GM23338 (cell line): ENCODE measurements at regions not wholly inside any gene's neighbourhood (a gene's known extent, or its start where the extent isn't known, plus 50 kb on each side); places are given as distances from the start of the nearest gene placed in this dataset.

ENCODE experiments used
- ATAC-seq: fragments of 200-7000 bp; cut with Tn5 transposase; 3 replicates; pipeline ENCODE4 v1.9.1; 2020
- DNase-seq: peaks from one replicate; pipeline ENCODE4 v3.0.0-alpha.2; 2015; ENCODE audit warnings: low spot score
- H2AFZ ChIP-seq: fragments of 200-600 bp; sonication (generic); 2 replicates; pipeline ENCODE4 v1.8.0; 2016; ENCODE audit warnings: antibody characterized with exemption, mild to moderate bottlenecking, moderate library complexity
- H3F3A ChIP-seq: fragments of 200-600 bp; sonication (generic); replicated peaks from 2 replicates; pipeline ENCODE4 v1.8.0; 2017; ENCODE audit warnings: antibody characterized with exemption, mixed run types, low read depth
- H3K27ac ChIP-seq: fragments of 200-600 bp; sonication (generic); 2 replicates; pipeline ENCODE4 v1.6.1; 2016; ENCODE audit warnings: low read depth
- H3K27me3 ChIP-seq: fragments of 200-600 bp; sonication (generic); 2 replicates; pipeline ENCODE4 v1.8.0; 2016; ENCODE audit warnings: mild to moderate bottlenecking, mixed run types, moderate library complexity; ENCODE audit not compliant: insufficient read depth
- H3K36me3 ChIP-seq: fragments of 200-600 bp; sonication (generic); 2 replicates; pipeline ENCODE4 v1.8.0; 2016; ENCODE audit warnings: mild to moderate bottlenecking; ENCODE audit not compliant: insufficient read depth
- H3K4me1 ChIP-seq: fragments of 200-600 bp; sonication (generic); 2 replicates; pipeline ENCODE4 v1.8.0; 2016; ENCODE audit warnings: mild to moderate bottlenecking, moderate library complexity; ENCODE audit not compliant: insufficient read depth
- H3K4me2 ChIP-seq: fragments of 200-600 bp; sonication (generic); 2 replicates; pipeline ENCODE4 v1.7.1; 2017; ENCODE audit warnings: mixed run types
- H3K4me3 ChIP-seq: fragments of 200-600 bp; sonication (generic); 2 replicates; pipeline ENCODE4 v1.6.1; 2016; ENCODE audit warnings: mixed run types
- H3K79me2 ChIP-seq: fragments of 200-600 bp; sonication (generic); replicated peaks from 2 replicates; pipeline ENCODE4 v1.8.0; 2017; ENCODE audit warnings: mild to moderate bottlenecking; ENCODE audit not compliant: insufficient read depth
- H3K9me2 ChIP-seq: fragments of 200-600 bp; sonication (generic); 2 replicates; pipeline ENCODE4 v1.8.0; 2017; ENCODE audit not compliant: insufficient read depth
- H4K20me1 ChIP-seq: fragments of 200-600 bp; sonication (generic); replicated peaks from 2 replicates; pipeline ENCODE4 v1.8.0; 2017; ENCODE audit warnings: mild to moderate bottlenecking; ENCODE audit not compliant: insufficient read depth
- H3K27ac Mint-ChIP-seq: 2 replicates; pipeline ENCODE4 v1.8.0; 2020; ENCODE audit warnings: inconsistent platforms, mild to moderate bottlenecking, moderate library complexity, mixed read lengths
- H3K27me3 Mint-ChIP-seq: 3 replicates; pipeline ENCODE4 v1.8.0; 2022; ENCODE audit warnings: low read depth, mild to moderate bottlenecking, moderate library complexity, mixed read lengths, inconsistent platforms; ENCODE audit not compliant: insufficient read depth, poor library complexity
- H3K36me3 Mint-ChIP-seq: 3 replicates; pipeline ENCODE4 v1.8.0; 2021; ENCODE audit warnings: low read depth, mild to moderate bottlenecking, inconsistent platforms, moderate library complexity, mixed read lengths
- H3K4me1 Mint-ChIP-seq: 3 replicates; pipeline ENCODE4 v1.8.0; 2020; ENCODE audit warnings: mild to moderate bottlenecking, inconsistent platforms, mixed read lengths
- H3K4me3 Mint-ChIP-seq: 3 replicates; pipeline ENCODE4 v1.8.0; 2021; ENCODE audit warnings: moderate library complexity, mild to moderate bottlenecking, inconsistent platforms, mixed read lengths
- H3K9me3 Mint-ChIP-seq: 3 replicates; pipeline ENCODE4 v1.8.0; 2020; ENCODE audit warnings: moderate library complexity, mild to moderate bottlenecking, inconsistent platforms, mixed read lengths
- CREB1 ChIP-seq: fragments of 250-450 bp; sonication (Bioruptor Pico); IDR thresholded peaks from 2 replicates; pipeline ENCODE4 v1.5.0; 2020; ENCODE audit warnings: low read depth, mild to moderate bottlenecking, moderate library complexity
- CTCF ChIP-seq, 2 experiments: fragments of 200-600 bp in 1 of 2; sonication (generic) in 1 of 2; conservative IDR thresholded peaks; 2 replicates each; pipeline versions ENCODE4 v1.5.1 to v1.6.1; 2016 to 2017; ENCODE audit warnings: antibody characterized with exemption in 2 of 2, low read depth in 2 of 2, mild to moderate bottlenecking in 2 of 2, moderate library complexity in 1 of 2
- ETS1 ChIP-seq: IDR thresholded peaks from 2 replicates; pipeline ENCODE4 v1.6.1; 2016; ENCODE audit warnings: antibody characterized with exemption
- EZH2 ChIP-seq: fragments of 200-600 bp; sonication (generic); IDR thresholded peaks from one replicate; pipeline ENCODE4 v1.8.0; 2017; ENCODE audit warnings: antibody characterized with exemption, mild to moderate bottlenecking, low read depth; ENCODE audit not compliant: unreplicated experiment
- JUNB ChIP-seq: IDR thresholded peaks from one replicate; pipeline ENCODE4 v1.6.1; 2016; ENCODE audit warnings: antibody characterized with exemption; ENCODE audit not compliant: unreplicated experiment
- NANOG ChIP-seq: IDR thresholded peaks from 2 replicates; pipeline ENCODE4 v1.6.1; 2016; ENCODE audit warnings: antibody characterized with exemption, borderline replicate concordance
- POLR2AphosphoS5 ChIP-seq: IDR thresholded peaks from 2 replicates; pipeline ENCODE4 v1.6.1; 2016; ENCODE audit warnings: antibody characterized with exemption, low read depth
- REST ChIP-seq: IDR thresholded peaks from one replicate; pipeline ENCODE4 v1.6.1; 2018; ENCODE audit warnings: antibody characterized with exemption; ENCODE audit not compliant: unreplicated experiment
- STAT1 ChIP-seq: IDR thresholded peaks from one replicate; pipeline ENCODE4 v1.6.1; 2016; ENCODE audit warnings: antibody characterized with exemption; ENCODE audit not compliant: unreplicated experiment
- ZNF114 ChIP-seq: fragments of 250-450 bp; sonication (Bioruptor Pico); IDR thresholded peaks from 2 replicates; pipeline ENCODE4 v1.5.0; 2020; ENCODE audit warnings: mild to moderate bottlenecking, moderate library complexity
- ZNF331 ChIP-seq: fragments of 250-450 bp; sonication (Bioruptor Pico); IDR thresholded peaks from 2 replicates; pipeline ENCODE4 v1.5.0; 2020; ENCODE audit warnings: low read depth, mild to moderate bottlenecking, moderate library complexity
- ZNF462 ChIP-seq: fragments of 250-450 bp; sonication (Bioruptor Pico); IDR thresholded peaks from 2 replicates; pipeline ENCODE4 v1.5.0; 2020; ENCODE audit warnings: mild to moderate bottlenecking, moderate library complexity

GRCh38 chr4:8771666-8772065 is 100.0 kb downstream of the HMX1 start:
- no peak overlapping the region for H3K27ac Mint-ChIP-seq
- Histone ChIP-seq H3K4me2 (no peak overlapping the region), H3F3A (no peaks in the 10 kb centered on the region), H3K79me2 (no peaks in the 10 kb centered on the region), H3K27me3 (no peaks in the 10 kb centered on the region), H3K4me3 (no peak overlapping the region), H2AFZ (no peak overlapping the region), H3K4me1 (no peaks in the 10 kb centered on the region), H3K36me3 (no peaks in the 10 kb centered on the region), H3K27ac (no peak overlapping the region), H3K9me2 (no peaks in the 10 kb centered on the region), H4K20me1 (no peaks in the 10 kb centered on the region)
- TF ChIP-seq REST (no peak), STAT1 (no peak), JUNB (no peak), CTCF (conservative IDR thresholded peaks at IDR 0.05; ENCODE audit: low read depth in 2 of 2) (no peak), NANOG (no peak), EZH2 (no peak), CREB1 (CRISPR knock-in tag) (no peak), ZNF114 (CRISPR knock-in tag) (no peak), ZNF331 (no peak), ZNF462 (CRISPR knock-in tag) (no peak), POLR2AphosphoS5 (no peak), ETS1 (no peak)
- DNase-seq (no peak), ATAC-seq (no peak)
- H3K9me3 Mint-ChIP-seq = no peaks in the 10 kb centered on the region
- H3K4me1 Mint-ChIP-seq = peaks cover 12% of the 10 kb centered on the region
- peaks cover 15% of the 10 kb centered on the region for H3K27me3 Mint-ChIP-seq
- no peak overlapping the region for H3K4me3 Mint-ChIP-seq
- no peaks in the 10 kb centered on the region for H3K36me3 Mint-ChIP-seq
